Erythroblast (primary cell): ENCODE measurements at regions not wholly inside any gene's neighbourhood (a gene's known extent, or its start where the extent isn't known, plus 50 kb on each side); places are given as distances from the start of the nearest gene placed in this dataset.

Experiments
- GATA1 ChIP-seq: IDR thresholded peaks from 2 replicates; pipeline ENCODE4 v1.6.1; 2011; ENCODE audit warnings: low read depth, mild to moderate bottlenecking, control low read depth, low read length, moderate library complexity
- POLR2A ChIP-seq: IDR thresholded peaks from 2 replicates; pipeline ENCODE4 v1.6.1; 2011; ENCODE audit warnings: mild to moderate bottlenecking, low read length

GRCh38 chr14:89697281-89698060 is 257.1 kb downstream of the EFCAB11 start:
- TF ChIP-seq POLR2A = no peak
- TF ChIP-seq GATA1 = no peak
